ENCODE measurements at regions not wholly inside any gene's neighbourhood (a gene's known extent, or its start where the extent isn't known, plus 50 kb on each side); places are given as distances from the start of the nearest gene placed in this dataset.

DNA sequence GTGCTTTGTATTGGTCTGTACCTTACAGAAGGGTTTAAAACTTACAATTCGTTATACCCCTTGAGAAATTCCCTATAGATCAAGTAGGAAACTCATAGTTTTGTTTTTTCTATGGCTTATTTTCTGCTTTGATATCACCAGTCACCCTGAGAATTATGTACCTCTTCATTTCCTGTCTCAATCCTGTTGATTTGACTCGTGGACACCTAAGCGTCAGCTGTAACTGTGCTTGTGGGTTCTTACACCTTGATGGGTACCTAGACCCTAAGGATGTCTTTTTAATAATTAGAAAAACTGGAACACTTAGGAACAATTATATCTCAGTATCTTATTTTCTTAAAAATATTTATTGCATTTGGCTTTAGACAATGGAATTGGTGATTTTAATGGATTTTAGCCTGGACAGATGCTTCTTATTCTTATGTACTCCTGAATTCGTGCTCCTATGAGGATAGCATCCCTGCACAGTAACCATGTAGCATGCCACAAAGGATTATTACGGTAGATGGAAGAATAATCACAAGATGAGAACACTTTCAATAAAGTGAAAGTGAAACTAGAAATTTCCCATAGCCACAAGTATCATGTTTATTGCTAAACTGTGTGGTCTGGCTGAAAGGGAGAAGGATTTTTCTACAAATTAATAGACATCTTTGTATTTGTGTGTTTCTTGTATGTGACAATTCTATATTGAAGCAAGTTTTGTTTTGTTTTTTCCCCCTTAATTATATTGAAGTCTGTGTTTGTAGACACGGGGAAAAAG lies 1920.3 kb upstream of the WWC1 start:
- no peak for TF ChIP-seq CTCF (IDR thresholded peaks at IDR 0.05; ENCODE audit: insufficient read depth, low read length, poor library complexity, severe bottlenecking)
- no peak overlapping the region for H3K4me3 ChIP-seq (ENCODE audit: low read depth, low read length)
- no peaks in the 10 kb centered on the region for H3K36me3 ChIP-seq (ENCODE audit: control insufficient read depth, insufficient read depth, low read length)
- H3K27me3 ChIP-seq (ENCODE audit: control insufficient read depth, insufficient read depth, low read length), result no peaks in the 10 kb centered on the region
- no peak for DNase-seq (ENCODE audit: low read depth)

DNA sequence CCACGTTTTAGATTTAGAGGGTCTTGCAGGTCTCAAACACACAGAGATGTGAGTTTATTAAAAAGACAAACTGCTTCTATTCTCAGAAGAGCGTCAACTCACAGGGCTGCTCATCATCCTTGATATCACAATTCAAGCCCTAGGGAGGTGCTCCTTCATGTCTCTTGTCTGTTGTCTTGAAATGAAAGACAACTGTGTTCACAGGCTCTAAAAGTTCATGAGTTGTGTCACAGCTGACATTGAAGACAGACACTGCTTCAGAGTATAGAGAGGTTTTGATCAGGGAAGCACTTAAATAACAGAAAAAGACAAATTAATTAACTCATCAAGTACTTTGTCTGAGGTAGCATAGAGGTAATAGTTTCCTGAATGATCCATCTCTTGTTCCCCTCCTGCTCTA lies 1917.6 kb upstream of the WWC1 start:
- no peaks in the 10 kb centered on the region for H3K36me3 ChIP-seq (ENCODE audit: control insufficient read depth, insufficient read depth, low read length)
- H3K27me3 ChIP-seq (ENCODE audit: control insufficient read depth, insufficient read depth, low read length), result no peaks in the 10 kb centered on the region
- no peak overlapping the region for H3K4me3 ChIP-seq (ENCODE audit: low read depth, low read length)
- no peak for DNase-seq (ENCODE audit: low read depth)
- no peak for TF ChIP-seq CTCF (IDR thresholded peaks at IDR 0.05; ENCODE audit: insufficient read depth, low read length, poor library complexity, severe bottlenecking)

DNA sequence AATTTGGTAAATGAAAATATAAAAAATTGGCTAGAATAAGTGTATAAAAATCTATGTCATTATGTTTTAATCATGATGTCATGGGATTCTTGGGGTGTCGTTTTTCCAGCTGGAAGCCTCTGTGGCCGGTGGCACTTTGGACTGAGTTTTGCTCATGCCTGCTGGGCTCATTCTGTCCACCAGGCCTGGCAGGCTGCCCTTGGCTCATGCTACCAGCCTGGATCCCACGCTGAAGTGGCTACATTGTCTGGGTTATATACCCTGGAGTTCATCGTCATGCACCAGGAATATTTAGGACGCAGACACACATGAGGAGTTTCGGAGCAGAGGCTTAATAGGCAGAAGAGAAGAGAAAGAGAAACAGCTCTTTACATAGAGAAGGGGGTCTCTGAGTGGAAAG lies 1913.7 kb upstream of the WWC1 start:
- no peak for TF ChIP-seq CTCF (IDR thresholded peaks at IDR 0.05; ENCODE audit: insufficient read depth, low read length, poor library complexity, severe bottlenecking)
- H3K36me3 ChIP-seq (ENCODE audit: control insufficient read depth, insufficient read depth, low read length), result no peaks in the 10 kb centered on the region
- no peak for DNase-seq (ENCODE audit: low read depth)
- no peak overlapping the region for H3K4me3 ChIP-seq (ENCODE audit: low read depth, low read length)
- no peaks in the 10 kb centered on the region for H3K27me3 ChIP-seq (ENCODE audit: control insufficient read depth, insufficient read depth, low read length)

GRCh38 chr5:166379517-166379916 lies 1911.9 kb upstream of the WWC1 start:
- no peaks in the 10 kb centered on the region for H3K36me3 ChIP-seq (ENCODE audit: control insufficient read depth, insufficient read depth, low read length)
- TF ChIP-seq CTCF (IDR thresholded peaks at IDR 0.05; ENCODE audit: insufficient read depth, low read length, poor library complexity, severe bottlenecking), result no peak
- no peak for DNase-seq (ENCODE audit: low read depth)
- no peaks in the 10 kb centered on the region for H3K27me3 ChIP-seq (ENCODE audit: control insufficient read depth, insufficient read depth, low read length)
- no peak overlapping the region for H3K4me3 ChIP-seq (ENCODE audit: low read depth, low read length)

- H3K27me3 ChIP-seq (ENCODE audit: control insufficient read depth, insufficient read depth, low read length), result no peaks in the 10 kb centered on the region
- TF ChIP-seq CTCF (IDR thresholded peaks at IDR 0.05; ENCODE audit: insufficient read depth, low read length, poor library complexity, severe bottlenecking), result no peak
- DNase-seq (ENCODE audit: low read depth), result no peak
- no peak overlapping the region for H3K4me3 ChIP-seq (ENCODE audit: low read depth, low read length)
- no peaks in the 10 kb centered on the region for H3K36me3 ChIP-seq (ENCODE audit: control insufficient read depth, insufficient read depth, low read length)
Observed at GRCh38 chr5:166382031-166382430, 1909.4 kb upstream of the WWC1 start.

- Histone ChIP-seq H3K36me3 (ENCODE audit: control insufficient read depth, insufficient read depth, low read length) (no peaks in the 10 kb centered on the region), H3K4me3 (ENCODE audit: low read depth, low read length) (no peak overlapping the region), H3K27me3 (ENCODE audit: control insufficient read depth, insufficient read depth, low read length) (no peaks in the 10 kb centered on the region)
- no peak for TF ChIP-seq CTCF (IDR thresholded peaks at IDR 0.05; ENCODE audit: insufficient read depth, low read length, poor library complexity, severe bottlenecking)
- no peak for DNase-seq (ENCODE audit: low read depth)
Observed at GRCh38 chr5:166398131-166398530, 1893.3 kb upstream of the WWC1 start.

Measured in kidney epithelial cell (primary cell).